ENCODE measurements at regions not wholly inside any gene's neighbourhood (a gene's known extent, or its start where the extent isn't known, plus 50 kb on each side); places are given as distances from the start of the nearest gene placed in this dataset.
"Not testable (repeated sequence)": the region's sequence is repeated elsewhere in the genome, so short reads cannot be mapped to it uniquely, and the experiment has no call there.

DNA sequence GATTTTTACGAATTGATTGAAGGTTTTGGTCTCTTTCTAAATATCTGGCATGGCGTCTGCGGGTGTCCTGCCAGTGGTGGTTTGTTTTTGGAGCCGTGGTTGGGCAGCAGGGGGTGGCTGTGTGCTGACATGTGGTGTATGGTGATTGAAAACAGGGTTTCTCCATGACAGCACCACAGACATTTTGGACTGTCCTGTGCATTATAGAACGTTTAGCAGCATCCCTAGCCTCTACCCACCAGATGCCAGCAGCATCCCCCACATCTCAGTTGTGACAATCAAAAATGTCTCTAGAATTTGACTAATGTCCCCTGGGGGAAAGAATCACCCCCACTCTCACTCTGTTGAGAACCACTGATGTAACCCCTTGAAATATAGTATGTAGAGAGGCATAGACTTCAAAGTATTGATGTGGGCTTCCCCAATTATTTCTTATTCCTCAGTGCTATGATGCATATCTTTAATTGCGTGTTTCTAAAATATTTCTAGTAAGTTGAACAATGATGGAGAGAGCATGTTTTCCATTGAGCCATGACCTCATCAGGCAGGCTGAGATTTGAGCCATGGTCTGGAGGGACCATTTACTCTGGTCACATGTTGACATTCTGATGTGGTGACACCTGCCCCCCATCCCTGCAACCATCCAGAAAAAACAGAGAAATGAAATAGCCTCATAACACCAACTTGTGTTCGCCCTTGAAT lies 77.4 kb upstream of the MID1 start:
- no peaks in the 10 kb centered on the region for H3K36me3 Mint-ChIP-seq (ENCODE audit: low read depth)
- no peaks in the 10 kb centered on the region for H3K27me3 Mint-ChIP-seq (ENCODE audit: low read depth)
- H3K4me3 Mint-ChIP-seq, result no peak overlapping the region
- TF ChIP-seq, protein P1, sequence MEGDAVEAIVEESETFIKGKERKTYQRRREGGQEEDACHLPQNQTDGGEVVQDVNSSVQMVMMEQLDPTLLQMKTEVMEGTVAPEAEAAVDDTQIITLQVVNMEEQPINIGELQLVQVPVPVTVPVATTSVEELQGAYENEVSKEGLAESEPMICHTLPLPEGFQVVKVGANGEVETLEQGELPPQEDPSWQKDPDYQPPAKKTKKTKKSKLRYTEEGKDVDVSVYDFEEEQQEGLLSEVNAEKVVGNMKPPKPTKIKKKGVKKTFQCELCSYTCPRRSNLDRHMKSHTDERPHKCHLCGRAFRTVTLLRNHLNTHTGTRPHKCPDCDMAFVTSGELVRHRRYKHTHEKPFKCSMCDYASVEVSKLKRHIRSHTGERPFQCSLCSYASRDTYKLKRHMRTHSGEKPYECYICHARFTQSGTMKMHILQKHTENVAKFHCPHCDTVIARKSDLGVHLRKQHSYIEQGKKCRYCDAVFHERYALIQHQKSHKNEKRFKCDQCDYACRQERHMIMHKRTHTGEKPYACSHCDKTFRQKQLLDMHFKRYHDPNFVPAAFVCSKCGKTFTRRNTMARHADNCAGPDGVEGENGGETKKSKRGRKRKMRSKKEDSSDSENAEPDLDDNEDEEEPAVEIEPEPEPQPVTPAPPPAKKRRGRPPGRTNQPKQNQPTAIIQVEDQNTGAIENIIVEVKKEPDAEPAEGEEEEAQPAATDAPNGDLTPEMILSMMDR (IDR thresholded peaks at IDR 0.05; ENCODE audit: unreplicated experiment in 3 of 3), result no peak
- H3K27ac Mint-ChIP-seq, result no peak overlapping the region
- H3K9me3 Mint-ChIP-seq, result peaks cover 13% of the 10 kb centered on the region
- H3K4me1 Mint-ChIP-seq, result no peaks in the 10 kb centered on the region

DNA sequence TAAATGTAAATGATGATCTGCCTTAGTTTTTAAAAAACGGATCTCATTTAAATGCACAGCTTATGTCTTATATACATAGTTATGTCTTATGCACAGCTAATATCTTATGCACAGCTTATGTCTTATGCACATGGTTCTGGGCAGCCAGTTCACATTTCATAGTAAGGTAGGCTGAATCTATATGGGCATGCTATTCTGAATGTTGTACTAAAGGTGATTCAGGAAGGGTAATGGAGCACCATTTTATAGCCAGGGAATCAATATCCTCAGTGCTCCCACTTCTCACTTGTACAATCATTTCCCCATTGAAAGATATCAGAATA lies 77.9 kb upstream of the MID1 start:
- Mint-ChIP-seq H3K4me1 (no peaks in the 10 kb centered on the region), H3K27ac (no peak overlapping the region), H3K36me3 (ENCODE audit: low read depth) (no peaks in the 10 kb centered on the region), H3K4me3 (no peak overlapping the region), H3K9me3 (peaks cover 11% of the 10 kb centered on the region), H3K27me3 (ENCODE audit: low read depth) (no peaks in the 10 kb centered on the region)
- TF ChIP-seq, protein P1 (IDR thresholded peaks at IDR 0.05; ENCODE audit: unreplicated experiment in 3 of 3), result no peak

DNA sequence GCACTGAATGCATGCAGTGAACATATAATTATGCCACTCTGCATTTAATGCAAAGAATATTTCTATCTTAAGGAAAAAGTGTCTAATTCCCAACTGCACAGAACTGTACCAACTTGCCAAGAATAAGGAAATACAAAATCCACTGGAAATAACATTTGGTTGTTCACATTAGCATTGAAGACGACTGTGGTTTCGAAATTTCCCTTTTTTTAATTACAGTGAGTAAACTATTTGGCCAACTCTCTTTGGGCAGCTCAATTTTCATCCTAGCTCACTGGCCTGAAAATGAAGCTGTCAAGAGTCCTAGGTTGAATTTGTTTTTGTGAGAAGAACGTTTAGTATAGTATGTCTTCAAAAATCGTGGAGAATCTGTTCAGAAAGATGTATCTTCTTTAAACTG lies 81.6 kb upstream of the MID1 start:
- H3K27me3 Mint-ChIP-seq (ENCODE audit: low read depth), result no peaks in the 10 kb centered on the region
- TF ChIP-seq, protein P1 (IDR thresholded peaks at IDR 0.05; ENCODE audit: unreplicated experiment in 3 of 3), result no peak
- no peaks in the 10 kb centered on the region for H3K36me3 Mint-ChIP-seq (ENCODE audit: low read depth)
- no peak overlapping the region for H3K4me3 Mint-ChIP-seq
- H3K9me3 Mint-ChIP-seq, result peaks cover 4% of the 10 kb centered on the region
- no peak overlapping the region for H3K27ac Mint-ChIP-seq
- no peaks in the 10 kb centered on the region for H3K4me1 Mint-ChIP-seq

DNA sequence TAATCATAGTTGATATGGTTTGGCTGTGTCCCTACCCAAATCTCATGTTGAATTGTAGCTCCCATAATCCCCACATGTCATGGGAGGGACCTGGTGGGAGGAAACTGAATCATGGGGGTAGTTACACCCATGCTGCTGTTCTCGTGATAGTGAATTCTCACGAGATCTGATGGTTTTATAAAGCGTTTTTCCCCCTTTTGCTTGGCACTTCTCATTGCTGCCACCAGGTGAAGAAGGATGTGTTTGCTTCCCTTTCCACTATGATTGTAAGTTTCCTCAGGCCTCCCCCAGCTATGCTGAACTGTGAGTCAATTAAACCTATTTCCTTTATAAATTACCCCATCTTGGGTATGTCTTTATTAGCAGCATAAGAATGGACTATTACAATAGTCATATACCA lies 86.0 kb upstream of the MID1 start:
- not testable (repeated sequence) for H3K27ac Mint-ChIP-seq; H3K4me3 Mint-ChIP-seq; H3K27me3 Mint-ChIP-seq (ENCODE audit: low read depth); H3K9me3 Mint-ChIP-seq; H3K36me3 Mint-ChIP-seq (ENCODE audit: low read depth)
- peaks cover 21% of the 10 kb centered on the region for H3K4me1 Mint-ChIP-seq

DNA sequence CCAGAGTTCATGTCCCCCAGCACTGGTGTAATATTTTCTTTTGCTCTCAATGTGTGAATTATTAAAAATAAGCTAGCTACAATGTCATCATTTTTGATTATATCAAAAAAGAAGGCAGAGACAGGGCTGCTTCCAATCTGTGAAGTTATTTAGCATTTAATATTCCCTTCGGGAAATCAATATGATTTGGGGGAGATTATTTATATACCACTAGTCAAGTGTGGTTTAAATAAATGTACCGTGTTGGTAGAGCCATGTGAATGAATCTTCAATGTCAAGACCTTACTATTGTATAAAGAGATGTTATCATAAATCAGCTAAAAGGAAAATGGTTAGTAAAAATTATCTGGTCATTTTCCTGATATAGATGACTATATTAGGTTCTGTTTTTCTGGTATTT lies 87.4 kb upstream of the MID1 start:
- Mint-ChIP-seq H3K4me1 (peaks cover 21% of the 10 kb centered on the region), H3K27ac (no peak overlapping the region), H3K4me3 (no peak overlapping the region), H3K27me3 (ENCODE audit: low read depth) (no peaks in the 10 kb centered on the region), H3K36me3 (ENCODE audit: low read depth) (no peaks in the 10 kb centered on the region), H3K9me3 (no peaks in the 10 kb centered on the region)
- TF ChIP-seq, protein P1 (IDR thresholded peaks at IDR 0.05; ENCODE audit: unreplicated experiment in 3 of 3), result no peak

DNA sequence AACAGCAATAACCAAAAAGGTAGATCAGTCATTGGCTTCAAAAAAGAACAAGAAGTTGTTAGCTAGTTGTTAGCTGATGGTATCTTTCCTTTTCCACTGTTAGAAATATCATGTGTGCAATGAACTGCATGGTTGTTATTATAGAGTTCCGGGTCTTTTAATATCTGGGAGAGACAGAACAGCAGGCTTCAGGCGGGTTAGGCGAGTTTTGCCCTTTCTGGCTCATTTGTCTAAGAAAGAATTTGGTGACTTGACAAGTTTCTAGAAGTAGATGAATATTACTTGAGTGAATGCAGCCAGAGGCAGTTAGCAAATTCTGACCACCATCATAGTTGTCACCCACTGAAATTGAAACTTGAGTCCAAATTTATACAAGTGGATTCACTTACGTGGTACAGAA lies 88.9 kb upstream of the MID1 start:
- peaks cover 1% of the 10 kb centered on the region for H3K9me3 Mint-ChIP-seq
- H3K27me3 Mint-ChIP-seq (ENCODE audit: low read depth), result no peaks in the 10 kb centered on the region
- peaks cover 2% of the 10 kb centered on the region for H3K36me3 Mint-ChIP-seq (ENCODE audit: low read depth)
- TF ChIP-seq, protein P1 (IDR thresholded peaks at IDR 0.05; ENCODE audit: unreplicated experiment in 3 of 3), result no peak
- H3K27ac Mint-ChIP-seq, result peak overlapping the region; percentile 17 to 49 (median 31)
- H3K4me3 Mint-ChIP-seq, result no peak overlapping the region
- peaks cover 27% of the 10 kb centered on the region for H3K4me1 Mint-ChIP-seq

All from nephron (organoid).